Activated naive CD8-positive, alpha-beta T cell treated with anti-CD3 and anti-CD28 coated beads for 36 hours (primary cell): ENCODE measurements at regions not wholly inside any gene's neighbourhood (a gene's known extent, or its start where the extent isn't known, plus 50 kb on each side); places are given as distances from the start of the nearest gene placed in this dataset.
A peak's percentile ranks its signal among the peaks of the same experiment; 100 is the strongest.
"Not testable (repeated sequence)": the region's sequence is repeated elsewhere in the genome, so short reads cannot be mapped to it uniquely, and the experiment has no call there.

Experiments used
- DNase-seq: peaks from one replicate; pipeline ENCODE4 v3.0.0; 2021
- H3K27ac Mint-ChIP-seq: one replicate; pipeline ENCODE4 v1.8.0; 2022; ENCODE audit warnings: mild to moderate bottlenecking, moderate library complexity, mixed read lengths
- H3K27me3 Mint-ChIP-seq: one replicate; pipeline ENCODE4 v1.8.0; 2022; ENCODE audit warnings: mild to moderate bottlenecking, mixed read lengths
- H3K36me3 Mint-ChIP-seq: one replicate; pipeline ENCODE4 v1.8.0; 2021; ENCODE audit warnings: mild to moderate bottlenecking, mixed read lengths
- H3K4me1 Mint-ChIP-seq: one replicate; pipeline ENCODE4 v1.8.0; 2021; ENCODE audit warnings: mixed read lengths
- H3K4me3 Mint-ChIP-seq: one replicate; pipeline ENCODE4 v1.8.0; 2022; ENCODE audit warnings: mild to moderate bottlenecking, moderate library complexity, mixed read lengths
- H3K9me3 Mint-ChIP-seq: one replicate; pipeline ENCODE4 v1.8.0; 2022; ENCODE audit warnings: mixed read lengths

DNA sequence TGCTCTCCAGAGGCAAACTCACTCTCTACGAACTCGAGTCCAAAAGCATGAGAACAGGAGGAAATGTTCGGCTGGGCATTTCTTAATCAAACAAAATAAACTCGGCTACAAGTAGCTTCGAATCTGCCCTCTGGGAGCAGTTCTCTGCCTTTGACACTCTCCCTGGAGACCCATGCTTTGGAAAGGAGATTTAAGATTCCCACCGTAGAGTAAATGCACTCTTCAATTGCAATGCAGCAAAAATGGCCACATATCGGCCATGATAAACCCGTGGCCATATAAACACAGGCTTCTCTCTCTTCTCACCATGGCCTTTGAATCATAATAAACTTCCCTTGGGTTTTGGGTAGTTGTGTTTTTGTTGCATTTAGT, 215.4 kb downstream of the TOMM20 start:
- Mint-ChIP-seq H3K4me1 (peaks cover 21% of the 10 kb centered on the region), H3K27me3 (no peaks in the 10 kb centered on the region), H3K27ac (no peak overlapping the region), H3K4me3 (no peak overlapping the region), H3K9me3 (no peaks in the 10 kb centered on the region), H3K36me3 (no peaks in the 10 kb centered on the region)
- no peak for DNase-seq

DNA sequence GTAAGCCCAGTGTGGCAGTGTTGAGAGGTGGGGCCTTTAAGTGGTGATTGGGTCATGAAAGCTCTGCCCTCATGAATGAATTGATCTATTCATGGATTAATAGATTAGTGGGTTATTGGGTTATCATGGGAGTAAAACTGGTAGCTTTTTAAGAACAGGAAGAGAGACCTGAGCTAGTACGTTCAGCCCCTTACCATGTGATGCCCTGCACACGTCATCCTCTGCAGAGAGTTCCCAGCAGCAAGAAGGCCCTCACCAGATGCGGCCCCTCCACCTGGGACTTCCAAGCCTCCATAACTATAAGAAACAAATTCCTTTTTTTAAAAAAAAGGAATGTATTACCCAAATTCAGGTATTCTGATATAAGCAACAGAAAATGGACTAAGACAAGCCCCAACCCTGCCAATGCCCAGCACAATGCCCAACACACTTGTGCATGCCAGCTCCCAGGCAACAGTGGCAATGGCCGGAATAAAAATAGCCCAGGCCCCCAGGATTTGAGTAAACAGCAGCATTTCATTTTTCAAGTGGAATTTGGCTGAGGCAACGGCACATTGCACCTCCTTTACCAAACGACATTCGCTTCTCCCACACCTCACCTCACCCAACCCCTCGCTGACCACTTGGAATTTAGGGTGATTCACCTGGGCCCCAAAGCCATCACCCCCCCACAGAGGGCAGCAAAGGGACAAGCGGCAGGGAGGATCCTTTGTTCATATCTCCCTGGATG, 215.9 kb downstream of the TOMM20 start:
- H3K27ac Mint-ChIP-seq = no peak overlapping the region
- no peaks in the 10 kb centered on the region for H3K27me3 Mint-ChIP-seq
- no peak overlapping the region for H3K4me3 Mint-ChIP-seq
- DNase-seq = no peak
- H3K9me3 Mint-ChIP-seq = no peaks in the 10 kb centered on the region
- H3K36me3 Mint-ChIP-seq = no peaks in the 10 kb centered on the region
- peaks cover 21% of the 10 kb centered on the region for H3K4me1 Mint-ChIP-seq

DNA sequence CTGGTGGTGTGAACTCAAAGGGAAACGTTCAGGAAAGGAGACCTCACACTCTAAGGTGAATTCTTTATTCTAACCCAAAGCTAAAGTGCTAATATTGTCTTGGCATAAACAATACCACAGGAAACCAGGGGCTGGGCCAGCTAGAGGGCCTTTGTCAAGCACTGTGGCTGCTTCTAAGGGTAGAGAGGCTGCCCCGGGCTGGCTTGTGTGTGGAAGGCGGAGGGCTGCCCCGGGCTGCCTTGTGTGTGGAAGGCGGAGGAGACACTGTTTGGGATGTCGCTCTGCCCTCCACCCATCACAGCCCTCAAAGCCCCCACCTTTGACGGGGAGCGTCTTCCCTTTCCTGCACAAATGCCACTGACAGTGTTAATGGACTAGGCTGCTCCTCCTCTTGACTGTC, 216.8 kb downstream of the TOMM20 start:
- no peaks in the 10 kb centered on the region for H3K9me3 Mint-ChIP-seq
- no peak overlapping the region for H3K4me3 Mint-ChIP-seq
- no peaks in the 10 kb centered on the region for H3K27me3 Mint-ChIP-seq
- DNase-seq = no peak
- H3K36me3 Mint-ChIP-seq = no peaks in the 10 kb centered on the region
- H3K27ac Mint-ChIP-seq = peak overlapping the region; percentile 46
- peaks cover 21% of the 10 kb centered on the region for H3K4me1 Mint-ChIP-seq

DNA sequence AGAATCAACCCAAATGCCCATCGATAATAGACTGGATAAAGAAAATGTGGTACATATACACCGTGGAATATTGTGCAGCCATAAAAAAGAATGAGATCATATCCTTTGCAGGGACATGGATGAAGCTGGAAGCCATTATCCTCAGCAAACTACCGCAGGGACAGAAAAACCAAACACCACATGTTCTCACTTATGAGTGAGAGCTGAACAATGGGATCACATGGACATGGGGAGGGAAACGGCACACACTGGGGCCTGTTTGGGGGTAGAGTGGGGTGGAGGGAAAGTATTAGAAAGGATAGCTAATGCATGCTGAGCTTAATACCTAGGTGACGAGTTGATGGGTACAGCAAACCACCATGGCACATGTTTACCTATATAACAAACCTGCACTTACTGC, 217.5 kb downstream of the TOMM20 start:
- H3K36me3 Mint-ChIP-seq, H3K27me3 Mint-ChIP-seq, H3K9me3 Mint-ChIP-seq, H3K4me3 Mint-ChIP-seq, DNase-seq: not testable (repeated sequence)
- Mint-ChIP-seq H3K4me1 (peaks cover 21% of the 10 kb centered on the region), H3K27ac (peak overlapping the region; percentile 26)

DNA sequence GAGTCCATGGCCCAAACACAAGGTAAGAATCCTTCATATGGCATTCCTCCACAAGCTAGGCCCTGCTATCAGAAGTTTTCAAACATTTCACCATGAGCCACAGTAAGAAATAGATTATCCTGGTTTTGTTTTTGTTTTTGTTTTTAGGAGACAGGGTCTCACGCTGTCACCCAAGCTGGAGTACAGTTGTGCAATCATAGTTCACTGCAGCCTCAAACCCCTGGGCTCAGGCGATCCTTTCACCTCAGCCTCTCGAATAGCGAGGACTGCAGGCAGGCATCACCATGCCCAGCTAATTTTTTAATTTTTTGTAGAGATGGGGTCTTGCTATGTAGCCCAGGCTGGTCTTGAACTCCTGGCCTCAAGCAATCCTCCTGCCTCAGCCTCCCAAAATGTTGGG, 218.8 kb downstream of the TOMM20 start:
- H3K9me3 Mint-ChIP-seq = no peaks in the 10 kb centered on the region
- DNase-seq = no peak
- H3K4me1 Mint-ChIP-seq = peaks cover 21% of the 10 kb centered on the region
- no peak overlapping the region for H3K4me3 Mint-ChIP-seq
- H3K27me3 Mint-ChIP-seq = no peaks in the 10 kb centered on the region
- no peak overlapping the region for H3K27ac Mint-ChIP-seq
- H3K36me3 Mint-ChIP-seq = no peaks in the 10 kb centered on the region

DNA sequence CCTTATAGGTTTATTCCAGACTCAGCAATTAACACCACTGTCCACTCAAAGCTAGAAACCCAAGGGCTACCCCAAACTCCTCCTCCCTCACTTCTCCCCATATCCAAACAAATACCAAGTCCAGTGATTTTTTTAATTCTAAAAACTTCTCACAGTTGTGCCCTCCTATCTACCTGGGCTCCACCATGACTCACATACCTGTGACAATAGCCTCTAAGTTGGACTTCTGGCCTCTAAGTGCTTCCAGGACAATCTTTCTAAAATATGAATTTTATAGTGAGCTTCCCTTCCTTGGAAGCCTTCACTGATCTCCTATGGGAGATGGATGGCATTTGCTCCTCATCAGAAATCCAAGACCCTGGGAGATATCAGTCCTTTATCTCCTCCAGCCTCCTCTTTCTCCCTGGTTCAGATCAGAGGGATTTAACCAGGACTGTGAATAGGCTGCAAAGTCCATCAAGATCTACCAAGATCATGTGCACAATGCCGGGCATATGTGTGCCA, 219.3 kb downstream of the TOMM20 start:
- Mint-ChIP-seq H3K27me3 (no peaks in the 10 kb centered on the region), H3K27ac (no peak overlapping the region), H3K4me1 (peaks cover 21% of the 10 kb centered on the region), H3K4me3 (no peak overlapping the region), H3K9me3 (no peaks in the 10 kb centered on the region), H3K36me3 (no peaks in the 10 kb centered on the region)
- no peak for DNase-seq

DNA sequence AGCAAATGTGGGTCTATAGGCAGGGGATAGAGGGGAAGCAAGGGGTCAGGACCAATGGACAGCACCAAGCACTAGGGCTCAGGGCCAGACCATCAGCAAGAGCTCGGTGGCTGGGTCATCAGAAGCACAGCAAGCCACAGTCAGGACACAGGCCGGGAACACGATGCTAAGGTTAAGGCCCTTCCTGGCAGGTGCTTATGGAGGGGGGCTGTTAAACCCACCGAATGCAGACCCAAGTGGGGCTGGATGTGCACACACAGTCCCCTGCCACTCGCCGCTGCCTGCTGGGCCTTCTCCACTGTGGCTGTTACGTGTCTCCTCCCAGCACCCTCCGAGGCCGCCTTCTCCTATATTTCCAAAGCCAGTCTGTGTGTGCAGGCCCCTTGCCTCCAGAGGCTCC, 220.1 kb downstream of the TOMM20 start:
- no peaks in the 10 kb centered on the region for H3K27me3 Mint-ChIP-seq
- H3K36me3 Mint-ChIP-seq = no peaks in the 10 kb centered on the region
- no peak for DNase-seq
- H3K4me3 Mint-ChIP-seq = no peak overlapping the region
- no peaks in the 10 kb centered on the region for H3K9me3 Mint-ChIP-seq
- H3K27ac Mint-ChIP-seq = no peak overlapping the region
- H3K4me1 Mint-ChIP-seq = peaks cover 21% of the 10 kb centered on the region

DNA sequence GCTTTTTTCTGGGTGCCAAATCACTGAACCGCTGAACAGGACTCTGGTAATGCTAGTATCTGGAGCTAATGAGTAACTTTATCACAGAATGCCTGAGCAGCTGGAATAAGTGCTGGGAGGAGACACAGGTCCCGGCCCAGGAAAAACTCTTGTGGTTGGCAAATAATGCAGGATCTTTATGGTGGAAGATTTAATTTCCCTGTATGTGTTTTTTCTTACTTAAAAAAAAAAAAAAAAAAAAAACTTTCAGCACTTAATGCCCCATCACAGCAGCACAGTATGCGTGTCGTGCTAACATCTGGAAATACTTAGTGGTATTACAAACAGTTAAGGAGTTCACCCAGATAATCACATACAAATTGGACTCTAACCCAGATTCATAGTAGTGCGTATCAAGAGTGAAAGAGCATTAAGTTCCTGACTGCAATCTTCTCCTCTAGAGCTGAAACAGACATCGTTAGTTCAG, 220.7 kb downstream of the TOMM20 start:
- DNase-seq = no peak
- H3K4me1 Mint-ChIP-seq = peaks cover 21% of the 10 kb centered on the region
- H3K27me3 Mint-ChIP-seq = no peaks in the 10 kb centered on the region
- no peaks in the 10 kb centered on the region for H3K36me3 Mint-ChIP-seq
- no peaks in the 10 kb centered on the region for H3K9me3 Mint-ChIP-seq
- no peak overlapping the region for H3K4me3 Mint-ChIP-seq
- H3K27ac Mint-ChIP-seq = no peak overlapping the region

DNA sequence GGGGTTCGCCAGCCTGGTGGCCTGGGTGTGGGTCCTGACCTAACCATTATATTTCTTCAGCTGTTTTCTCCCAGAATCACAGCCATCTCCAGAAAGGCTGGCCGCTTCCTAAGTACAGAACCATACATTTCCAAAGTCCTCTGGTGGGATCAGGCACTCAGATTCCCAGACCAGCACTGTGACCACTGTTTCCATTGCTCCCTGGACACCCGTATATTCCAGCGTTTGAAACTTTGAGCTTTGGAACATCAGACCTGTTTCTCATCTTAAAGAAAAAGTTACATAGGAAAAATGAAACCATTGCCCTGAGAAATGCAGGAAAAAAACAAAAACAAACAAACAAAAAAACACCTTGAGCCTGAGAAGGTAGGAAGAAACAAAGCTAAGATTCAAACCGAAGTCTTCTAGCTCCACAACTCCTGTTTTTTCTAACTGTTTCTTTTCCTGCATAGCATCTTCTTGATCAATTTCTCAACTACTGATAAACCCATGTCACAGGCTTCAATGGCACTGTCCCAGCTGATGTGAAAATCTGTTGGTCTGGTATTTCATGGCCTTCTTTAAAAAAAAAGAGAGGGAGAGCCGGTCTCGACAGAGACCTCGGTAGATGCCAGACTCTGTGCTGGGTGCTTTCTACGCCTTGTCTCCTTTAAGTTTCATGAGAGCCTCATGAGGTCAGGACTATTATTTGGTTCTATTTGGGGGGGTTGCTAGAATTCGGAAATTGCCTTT, 221.3 kb downstream of the TOMM20 start:
- Mint-ChIP-seq H3K27me3 (no peaks in the 10 kb centered on the region), H3K27ac (no peak overlapping the region), H3K36me3 (no peaks in the 10 kb centered on the region)

DNA sequence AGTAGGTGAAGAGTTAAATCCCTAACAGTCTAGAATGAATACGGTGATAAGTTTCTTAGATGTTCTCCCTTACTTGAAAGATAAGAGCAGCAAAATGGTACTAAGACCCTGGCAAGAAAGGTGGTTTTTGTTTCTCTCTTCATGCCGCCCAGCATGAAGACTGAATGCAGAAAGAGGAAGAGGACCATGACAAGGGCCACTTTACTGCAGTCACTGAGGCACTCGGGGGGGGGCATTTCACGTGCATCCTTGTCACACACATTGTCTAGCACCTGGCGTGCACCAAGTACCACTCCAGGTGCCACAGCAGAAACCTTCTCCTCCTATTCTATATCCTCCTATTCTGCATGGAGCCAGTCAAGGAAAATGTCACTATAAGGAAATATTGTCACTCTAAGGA, 222.0 kb downstream of the TOMM20 start:
- Mint-ChIP-seq H3K4me3 (no peak overlapping the region), H3K27ac (no peak overlapping the region), H3K27me3 (no peaks in the 10 kb centered on the region), H3K9me3 (no peaks in the 10 kb centered on the region), H3K36me3 (no peaks in the 10 kb centered on the region), H3K4me1 (peaks cover 13% of the 10 kb centered on the region)
- DNase-seq = no peak

More for the DNA sequence above, 221.3 kb downstream of the TOMM20 start:
- peaks cover 20% of the 10 kb centered on the region for H3K4me1 Mint-ChIP-seq
- no peak for DNase-seq
- H3K4me3 Mint-ChIP-seq = no peak overlapping the region
- H3K9me3 Mint-ChIP-seq = no peaks in the 10 kb centered on the region

DNA sequence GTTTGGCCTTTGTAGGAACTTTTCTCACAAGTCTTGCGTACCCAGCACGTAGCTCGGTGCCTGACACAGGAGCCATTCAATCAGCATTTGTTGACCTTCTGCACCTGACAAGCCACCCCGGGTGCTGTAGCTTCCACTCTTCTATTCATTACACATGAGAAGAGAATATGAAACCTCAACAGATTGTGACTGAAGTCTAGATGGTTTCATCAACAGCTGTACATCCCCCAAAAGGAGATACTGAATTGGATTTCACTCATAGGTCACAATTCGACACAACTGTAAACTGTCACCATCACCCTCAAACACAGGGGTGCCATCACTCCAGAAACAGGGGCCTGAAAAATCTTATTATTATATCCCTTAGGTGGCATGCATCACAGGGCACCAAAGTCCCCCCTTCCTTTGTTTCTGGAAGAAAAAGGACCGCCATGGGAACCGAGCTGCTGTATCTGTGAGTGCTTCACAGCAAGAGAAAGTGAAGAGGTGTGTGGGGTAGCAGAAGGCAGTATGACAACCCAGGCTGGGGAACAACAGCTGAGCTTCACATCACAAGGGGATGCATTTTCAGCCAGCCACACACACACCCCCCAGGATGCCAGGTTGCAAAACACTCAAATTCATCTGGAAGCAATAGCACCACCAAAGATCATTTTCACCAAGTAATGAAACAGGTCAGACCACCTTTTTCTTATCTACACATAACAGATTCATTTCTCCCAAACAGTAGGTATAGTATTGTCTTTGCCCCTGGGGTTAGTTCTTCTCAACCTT, 225.7 kb downstream of the TOMM20 start:
- H3K36me3 Mint-ChIP-seq = no peaks in the 10 kb centered on the region
- H3K27ac Mint-ChIP-seq = no peak overlapping the region

DNA sequence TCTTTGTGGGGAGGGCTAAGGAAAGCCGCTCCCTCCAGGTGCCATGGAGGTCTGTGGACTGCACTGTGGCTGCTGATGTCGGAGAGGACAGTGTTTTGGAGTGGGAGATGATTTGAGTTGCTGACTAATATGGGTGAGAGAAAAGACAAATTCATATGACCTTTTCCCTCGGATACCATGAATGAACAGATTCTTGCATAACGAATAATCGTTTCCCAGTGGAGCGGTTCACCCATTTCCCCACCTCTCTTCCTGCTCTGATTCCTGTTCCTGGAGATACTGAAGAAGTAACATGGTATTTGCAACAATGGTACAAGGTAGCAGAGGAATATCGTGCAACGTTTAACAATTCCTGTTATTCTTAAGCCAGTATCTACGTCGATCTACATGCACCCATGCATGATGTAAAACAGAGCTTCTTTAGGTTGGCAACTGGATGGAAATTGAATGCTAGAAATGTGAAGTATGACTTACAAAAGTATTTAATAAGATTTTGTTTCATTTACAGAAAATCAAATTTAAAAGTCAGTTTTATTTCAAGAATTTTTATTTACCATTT, 227.1 kb downstream of the TOMM20 start:
- Mint-ChIP-seq H3K36me3 (no peaks in the 10 kb centered on the region), H3K4me3 (no peak overlapping the region), H3K4me1 (peaks cover 11% of the 10 kb centered on the region), H3K27ac (no peak overlapping the region), H3K27me3 (no peaks in the 10 kb centered on the region), H3K9me3 (no peaks in the 10 kb centered on the region)
- no peak for DNase-seq

More for the DNA sequence above, 225.7 kb downstream of the TOMM20 start:
- Mint-ChIP-seq H3K27me3 (no peaks in the 10 kb centered on the region), H3K4me1 (peaks cover 6% of the 10 kb centered on the region), H3K9me3 (no peaks in the 10 kb centered on the region), H3K4me3 (no peak overlapping the region)
- DNase-seq = no peak

DNA sequence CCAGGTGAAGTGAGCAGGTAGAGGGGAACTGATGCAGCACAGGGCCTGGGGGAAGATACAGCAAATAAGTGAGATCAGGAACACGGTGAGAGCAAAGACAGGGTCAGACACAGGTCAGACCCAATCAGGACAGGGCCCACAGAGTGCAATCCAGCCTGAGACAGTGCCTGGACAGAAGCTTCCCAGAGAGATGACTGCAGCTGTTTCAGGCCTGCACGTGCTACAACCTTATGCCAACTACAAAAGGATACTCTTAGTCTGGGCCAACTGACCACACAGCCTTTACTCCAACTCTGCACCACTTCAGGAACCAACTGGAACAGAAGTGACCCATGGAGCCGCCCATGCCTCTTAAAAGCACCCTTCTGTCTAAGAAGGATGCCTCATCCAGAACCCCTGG, 228.0 kb downstream of the TOMM20 start:
- no peak overlapping the region for H3K27ac Mint-ChIP-seq
- H3K4me3 Mint-ChIP-seq = no peak overlapping the region
- H3K4me1 Mint-ChIP-seq = peaks cover 12% of the 10 kb centered on the region
- no peaks in the 10 kb centered on the region for H3K36me3 Mint-ChIP-seq
- no peaks in the 10 kb centered on the region for H3K9me3 Mint-ChIP-seq
- DNase-seq = no peak
- H3K27me3 Mint-ChIP-seq = no peaks in the 10 kb centered on the region

DNA sequence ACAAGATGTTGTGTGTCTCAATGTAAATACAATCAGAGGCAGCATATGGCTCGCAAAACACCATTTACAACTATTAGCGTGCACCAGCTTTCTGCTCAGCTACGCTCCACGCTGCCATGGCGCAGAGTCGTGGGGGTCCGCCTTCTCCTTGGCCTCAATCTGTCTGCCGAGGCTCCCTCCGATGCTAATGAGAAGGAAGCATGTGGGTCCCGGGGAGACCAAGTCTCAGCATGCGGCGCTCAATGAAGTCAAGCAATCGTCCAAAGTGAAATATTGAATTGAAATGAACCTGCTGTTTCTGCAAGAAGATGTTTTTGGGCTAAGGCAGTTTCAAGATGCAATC, 228.9 kb downstream of the TOMM20 start:
- no peak for DNase-seq
- H3K36me3 Mint-ChIP-seq = no peaks in the 10 kb centered on the region
- H3K4me1 Mint-ChIP-seq = peaks cover 12% of the 10 kb centered on the region
- no peak overlapping the region for H3K4me3 Mint-ChIP-seq
- no peaks in the 10 kb centered on the region for H3K27me3 Mint-ChIP-seq
- no peaks in the 10 kb centered on the region for H3K9me3 Mint-ChIP-seq
- no peak overlapping the region for H3K27ac Mint-ChIP-seq
